Nucleus accumbens (tissue), 56 donors: ENCODE measurements at regions not wholly inside any gene's neighbourhood (a gene's known extent, or its start where the extent isn't known, plus 50 kb on each side); places are given as distances from the start of the nearest gene placed in this dataset.
"Not testable (repeated sequence)": the region's sequence is repeated elsewhere in the genome, so short reads cannot be mapped to it uniquely, and the experiment has no call there.

ENCODE experiments used
- DNase-seq, 56 donors: peaks; one replicate each; lab custom pipeline; 2025; lab: John Stamatoyannopoulos, UW

DNA sequence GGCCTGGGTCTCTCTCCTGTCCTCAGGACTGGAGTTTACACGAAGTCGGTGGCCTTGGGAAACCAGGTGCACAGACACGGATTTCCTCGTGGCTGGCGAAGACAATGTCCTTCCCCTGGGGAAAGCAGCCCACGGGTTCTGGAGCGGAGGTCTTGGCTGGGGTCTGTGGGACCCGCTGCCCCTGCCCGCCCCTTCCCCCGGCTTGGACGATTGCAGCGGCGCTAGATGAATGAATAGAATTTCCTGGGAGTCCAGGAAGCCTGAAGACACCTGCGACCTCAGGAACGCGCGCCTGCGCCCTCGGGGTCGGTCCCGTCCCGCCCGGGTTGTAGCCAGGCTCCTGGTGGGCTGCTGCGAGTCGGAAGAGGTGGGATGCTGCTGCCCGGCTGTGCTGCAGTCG is 564.7 kb downstream of the TSPY10 start:
- DNase-seq, result peak in 1 of 56 donors; percentile 0

DNA sequence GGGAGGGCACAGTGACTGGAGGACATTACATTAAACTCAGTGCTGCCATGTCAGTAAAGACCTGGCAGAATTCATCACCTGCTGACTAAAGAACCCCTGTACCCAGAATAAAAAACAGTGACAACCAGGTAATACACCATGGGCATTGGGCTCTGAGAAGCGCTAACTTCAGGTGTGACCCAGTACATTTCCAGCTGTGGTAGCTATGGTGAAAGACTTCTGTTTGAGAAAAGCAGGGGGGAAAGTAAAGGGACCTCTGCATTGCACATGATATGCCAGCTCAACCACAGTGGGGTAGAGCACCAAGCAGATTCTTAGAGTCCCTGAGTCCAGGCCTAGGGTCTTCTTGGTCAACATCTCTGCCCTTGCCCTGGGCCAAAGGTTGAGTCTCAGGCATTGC is 578.6 kb downstream of the TSPY10 start:
- not testable (repeated sequence) for DNase-seq
